H1 (cell line): ENCODE measurements at regions not wholly inside any gene's neighbourhood (a gene's known extent, or its start where the extent isn't known, plus 50 kb on each side); places are given as distances from the start of the nearest gene placed in this dataset.
"Not testable (repeated sequence)": the region's sequence is repeated elsewhere in the genome, so short reads cannot be mapped to it uniquely, and the experiment has no call there.

ENCODE experiments used
- CTCF ChIA-PET: fragments of 300-600 bp; sonication (Branson Sonifier 250); formaldehyde crosslinking; loops from one replicate; lab custom pipeline; 2021; ENCODE audit not compliant: partially characterized antibody; lab: Charles Lee
- POLR2A ChIA-PET: fragments of 300-600 bp; sonication (Branson Sonifier 250); formaldehyde crosslinking; loops from one replicate; lab custom pipeline; 2021; ENCODE audit warnings: inconsistent platforms; ENCODE audit not compliant: partially characterized antibody; lab: Charles Lee
- DNase-seq, 2 experiments: peaks; one replicate each; pipeline versions ENCODE4 v3.0.0 to v3.0.0-alpha.2; 2010 to 2022; ENCODE audit warnings: low spot score in 2 of 2, low read depth in 1 of 2, mixed read lengths in 1 of 2
- FAIRE-seq: peaks from 2 replicates; lab custom pipeline; 2011; peaks lifted over from hg19 to GRCh38; lab: Jason Lieb, UNC
- H2AFZ ChIP-seq: 2 replicates; pipeline ENCODE4 v1.8.1; 2012; ENCODE audit warnings: low read length, inconsistent platforms
- H2AK5ac ChIP-seq: 2 replicates; pipeline ENCODE4 v1.6.1; 2013; ENCODE audit warnings: low read depth, low read length
- H2BK120ac ChIP-seq: replicated peaks from 2 replicates; pipeline ENCODE3; 2013; ENCODE audit warnings: low read depth, low read length, inconsistent platforms
- H2BK12ac ChIP-seq: 2 replicates; pipeline ENCODE4 v1.6.1; 2013; ENCODE audit warnings: low read depth, low read length
- H2BK15ac ChIP-seq: 2 replicates; pipeline ENCODE4 v1.6.1; 2013; ENCODE audit warnings: low read length
- H2BK20ac ChIP-seq: 2 replicates; pipeline ENCODE4 v1.6.1; 2013; ENCODE audit warnings: low read length
- H2BK5ac ChIP-seq: 2 replicates; pipeline ENCODE4 v1.6.1; 2013; ENCODE audit warnings: low read depth, low read length
- H3K14ac ChIP-seq: 2 replicates; pipeline ENCODE4 v1.6.1; 2013; ENCODE audit warnings: inconsistent platforms; ENCODE audit not compliant: insufficient read length
- H3K18ac ChIP-seq: 2 replicates; pipeline ENCODE4 v1.6.1; 2013; ENCODE audit warnings: low read length; ENCODE audit errors: extremely low read depth
- H3K23ac ChIP-seq: 2 replicates; pipeline ENCODE4 v1.6.1; 2013; ENCODE audit warnings: inconsistent platforms; ENCODE audit not compliant: insufficient read length
- H3K23me2 ChIP-seq: 2 replicates; pipeline ENCODE4 v1.6.1; 2013; ENCODE audit warnings: low read depth, low read length
- H3K27ac ChIP-seq: 2 replicates; pipeline ENCODE4 v1.6.1; 2011; ENCODE audit warnings: low read depth, low read length, inconsistent platforms
- H3K27me3 ChIP-seq, 4 experiments: replicated peaks in 1 of 4; 1 replicate in 1 of 4; 2 replicates in 3 of 4; pipeline versions ENCODE4 v1.6.1 to v1.8.1; 2011 to 2013; ENCODE audit warnings: low read length in 3 of 4, mild to moderate bottlenecking in 3 of 4, inconsistent platforms in 2 of 4, mixed read lengths in 2 of 4, moderate library complexity in 1 of 4; ENCODE audit not compliant: control insufficient read depth in 3 of 4, insufficient read depth in 3 of 4; ENCODE audit errors: extremely low read depth in 1 of 4
- H3K36me3 ChIP-seq, 4 experiments: 2 replicates each; pipeline versions ENCODE4 v1.6.1 to v1.8.1; 2011 to 2013; ENCODE audit warnings: mild to moderate bottlenecking in 4 of 4, low read length in 3 of 4, moderate library complexity in 2 of 4, control low read depth in 1 of 4, inconsistent platforms in 1 of 4; ENCODE audit not compliant: insufficient read depth in 4 of 4, control insufficient read depth in 2 of 4
- H3K4ac ChIP-seq: replicated peaks from 2 replicates; pipeline ENCODE3; 2013; ENCODE audit warnings: low read length, low read depth, mixed read lengths, inconsistent platforms; ENCODE audit not compliant: insufficient read length
- H3K4me1 ChIP-seq, 4 experiments: replicated peaks in 1 of 4; 1 replicate in 1 of 4; 2 replicates in 3 of 4; pipeline versions ENCODE4 v1.6.1 to v1.8.1; 2011 to 2013; ENCODE audit warnings: low read length in 3 of 4, inconsistent platforms in 2 of 4, mixed read lengths in 1 of 4; ENCODE audit not compliant: insufficient read depth in 4 of 4, control insufficient read depth in 3 of 4
- H3K4me2 ChIP-seq, 2 experiments: 2 replicates each; pipeline versions ENCODE4 v1.6.1 to v1.8.1; 2011 to 2013; ENCODE audit warnings: low read depth in 2 of 2, low read length in 2 of 2, control low read depth in 1 of 2, inconsistent platforms in 1 of 2, mild to moderate bottlenecking in 1 of 2; ENCODE audit not compliant: insufficient read depth in 1 of 2
- H3K4me3 ChIP-seq, 4 experiments: fragments of 200-600, 300-600 bp in 1 of 4; sonication (generic), shearing (Covaris generic), sonication (Bioruptor Twin) in 1 of 4; 2 replicates each; pipeline versions ENCODE4 v1.5.1 to v1.8.1; 2011 to 2016; ENCODE audit warnings: low read length in 4 of 4, low read depth in 3 of 4, control low read depth in 2 of 4, inconsistent platforms in 2 of 4, mild to moderate bottlenecking in 2 of 4, mixed read lengths in 1 of 4, moderate library complexity in 1 of 4; ENCODE audit not compliant: insufficient read depth in 2 of 4; ENCODE audit errors: extremely low read depth in 1 of 4
- H3K56ac ChIP-seq: replicated peaks from 2 replicates; pipeline ENCODE3; 2013; ENCODE audit warnings: low read depth, mild to moderate bottlenecking, mixed read lengths, low read length, inconsistent platforms; ENCODE audit not compliant: insufficient read length
- H3K79me1 ChIP-seq: 2 replicates; pipeline ENCODE4 v1.6.1; 2013; ENCODE audit warnings: low read depth, low read length, control low read depth
- H3K79me2 ChIP-seq, 2 experiments: 2 replicates each; pipeline versions ENCODE4 v1.6.1 to v1.8.1; 2012 to 2013; ENCODE audit warnings: low read length in 2 of 2, mild to moderate bottlenecking in 2 of 2, inconsistent platforms in 1 of 2; ENCODE audit not compliant: insufficient read depth in 2 of 2, control insufficient read depth in 1 of 2
- H3K9ac ChIP-seq, 4 experiments: replicated peaks in 1 of 4; 1 replicate in 1 of 4; 2 replicates in 3 of 4; pipeline versions ENCODE4 v1.6.1 to v1.8.1; 2011 to 2013; ENCODE audit warnings: low read depth in 3 of 4, low read length in 3 of 4, control low read depth in 2 of 4, mild to moderate bottlenecking in 2 of 4, moderate library complexity in 2 of 4, inconsistent platforms in 1 of 4; ENCODE audit errors: extremely low read depth in 1 of 4
- H3K9me3 ChIP-seq, 2 experiments: 2 replicates each; pipeline versions ENCODE4 v1.6.1 to v1.8.1; 2012 to 2013; ENCODE audit warnings: mild to moderate bottlenecking in 2 of 2, moderate library complexity in 2 of 2, control low read depth in 1 of 2, inconsistent platforms in 1 of 2, low read depth in 1 of 2, low read length in 1 of 2, mixed read lengths in 1 of 2; ENCODE audit not compliant: insufficient read depth in 2 of 2
- H4K20me1 ChIP-seq, 2 experiments: replicated peaks in 1 of 2; 2 replicates each; pipeline versions ENCODE3 to v1.8.1; 2011 to 2013; ENCODE audit warnings: inconsistent platforms in 2 of 2, low read length in 2 of 2, mild to moderate bottlenecking in 1 of 2; ENCODE audit not compliant: insufficient read depth in 2 of 2, control insufficient read depth in 1 of 2
- H4K5ac ChIP-seq: 2 replicates; pipeline ENCODE4 v1.6.1; 2013; ENCODE audit warnings: low read length, low read depth, mixed read lengths, inconsistent platforms; ENCODE audit not compliant: insufficient read length
- H4K8ac ChIP-seq: 2 replicates; pipeline ENCODE4 v1.8.0; 2013; ENCODE audit warnings: mild to moderate bottlenecking, moderate library complexity, low read length, inconsistent platforms; ENCODE audit not compliant: insufficient read depth; ENCODE audit errors: extremely low read depth
- H4K91ac ChIP-seq: replicated peaks from 2 replicates; pipeline ENCODE3; 2013; ENCODE audit warnings: low read length, mixed read lengths, inconsistent platforms; ENCODE audit not compliant: insufficient read length
- WGBS, 2 experiments: shearing (Covaris generic) in 1 of 2; methylation state at CpG; one replicate each; pipeline versions ENCODE4 v1.1.6 to v1.1.7; 2013 to 2015; ENCODE audit warnings: low lambda C conversion rate in 2 of 2, mixed read lengths in 2 of 2, inconsistent platforms in 1 of 2, low coverage in 1 of 2, missing lambda C conversion rate in 1 of 2; ENCODE audit not compliant: insufficient replicate concordance in 2 of 2, insufficient coverage in 1 of 2, insufficient read length in 1 of 2; ENCODE audit errors: extremely low coverage in 1 of 2, missing lambda C conversion rate in 1 of 2; 5-methylcytosine and 5-hydroxymethylcytosine counted together

GRCh38 chr5:163355811-163356210 lies 81.6 kb upstream of the CCNG1 start:
- DNase-seq, FAIRE-seq, H3K27ac ChIP-seq, H4K8ac ChIP-seq, H3K27me3 ChIP-seq, H2BK20ac ChIP-seq, H3K56ac ChIP-seq, H2AFZ ChIP-seq, H4K5ac ChIP-seq, H3K79me1 ChIP-seq, H3K4me3 ChIP-seq, H3K4me1 ChIP-seq, H2AK5ac ChIP-seq, H3K4ac ChIP-seq, H4K91ac ChIP-seq, H4K20me1 ChIP-seq, H2BK5ac ChIP-seq, H3K23ac ChIP-seq, H2BK15ac ChIP-seq, H3K23me2 ChIP-seq, H3K9ac ChIP-seq, H3K79me2 ChIP-seq, H3K36me3 ChIP-seq, H3K4me2 ChIP-seq, H2BK12ac ChIP-seq, H3K14ac ChIP-seq, H3K9me3 ChIP-seq, POLR2A ChIA-PET, H3K18ac ChIP-seq, H2BK120ac ChIP-seq: not testable (repeated sequence)
- CTCF ChIA-PET: interaction anchor here (2.2 kb wide), 1 partner anchor 8 kb away, joined by 12 read pairs; no protein-coding TSS in a partner anchor
- WGBS, 2 experiments: 87% methylated on average over 5 of the region's 21 CpGs; no CpG with 5 or more reads in 1 of the 2 experiments
